GM21390 (cell line): ENCODE measurements at regions not wholly inside any gene's neighbourhood (a gene's known extent, or its start where the extent isn't known, plus 50 kb on each side); places are given as distances from the start of the nearest gene placed in this dataset.

ENCODE experiments used
- ATAC-seq: cut with Tn5 transposase; IDR thresholded peaks from one replicate; pipeline ENCODE4 v1.9.1; 2021; ENCODE audit not compliant: unreplicated experiment

DNA sequence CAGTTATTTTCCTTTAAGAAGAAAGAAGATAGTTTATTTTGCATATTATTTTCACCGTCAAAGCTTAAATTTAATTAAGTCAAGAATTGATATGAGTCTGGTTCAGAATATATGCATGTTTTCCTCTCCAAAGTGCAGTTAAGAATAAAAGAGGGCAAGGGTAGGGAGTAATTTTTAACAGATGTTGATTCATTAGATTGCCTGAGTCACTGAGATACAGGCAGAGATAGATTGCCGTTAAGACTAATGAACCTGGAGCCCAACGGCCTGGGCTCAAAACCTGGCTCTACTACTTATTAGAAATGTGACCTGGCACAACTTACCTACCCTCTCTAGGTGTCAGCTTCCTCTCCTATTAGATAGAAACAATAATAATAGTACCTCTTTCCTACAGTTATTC lies 1037.4 kb upstream of the PABPC4L start:
- ATAC-seq, result no peak

DNA sequence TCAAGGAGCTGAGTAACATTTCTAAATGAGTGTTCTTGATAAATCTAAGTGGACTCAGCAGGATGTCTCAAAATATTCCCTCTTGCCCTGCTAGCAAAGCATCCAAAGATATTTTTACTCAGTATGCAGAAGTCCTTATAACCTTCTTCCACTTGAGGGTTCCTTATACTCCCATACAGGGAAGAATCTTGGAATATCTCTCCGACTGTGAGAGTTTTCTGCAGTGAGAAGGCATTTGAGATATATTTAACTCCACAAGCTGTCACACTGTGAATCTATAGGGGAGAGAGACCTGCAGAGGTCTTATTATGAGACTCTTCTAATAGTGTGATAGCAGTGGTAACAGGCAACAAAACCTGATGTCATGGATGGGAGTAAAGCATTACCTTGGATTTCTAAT lies 1034.5 kb upstream of the PABPC4L start:
- no peak for ATAC-seq

DNA sequence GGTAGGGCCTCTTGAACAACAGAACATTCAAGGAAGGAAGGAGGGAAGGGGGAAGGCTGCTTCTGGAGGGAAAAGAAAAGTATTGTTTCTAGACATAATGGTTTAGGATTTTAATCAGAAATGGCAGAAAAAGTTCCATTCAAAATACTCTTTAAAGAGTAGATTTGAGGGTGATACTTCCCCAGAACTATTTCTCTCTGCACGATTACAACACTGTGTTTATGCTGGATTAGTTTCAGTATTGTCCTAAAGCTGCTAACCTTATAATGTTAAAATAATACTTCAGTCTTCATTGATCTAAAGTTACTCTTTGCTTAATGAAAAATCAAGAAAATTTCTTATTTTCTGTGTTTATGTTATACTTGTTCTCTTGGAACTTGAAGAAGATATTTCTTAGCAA lies 1026.3 kb upstream of the PABPC4L start:
- ATAC-seq, result no peak

- no peak for ATAC-seq
These were observed 1024.0 kb upstream of the PABPC4L start for GRCh38 chr4:135225551-135225950.

DNA sequence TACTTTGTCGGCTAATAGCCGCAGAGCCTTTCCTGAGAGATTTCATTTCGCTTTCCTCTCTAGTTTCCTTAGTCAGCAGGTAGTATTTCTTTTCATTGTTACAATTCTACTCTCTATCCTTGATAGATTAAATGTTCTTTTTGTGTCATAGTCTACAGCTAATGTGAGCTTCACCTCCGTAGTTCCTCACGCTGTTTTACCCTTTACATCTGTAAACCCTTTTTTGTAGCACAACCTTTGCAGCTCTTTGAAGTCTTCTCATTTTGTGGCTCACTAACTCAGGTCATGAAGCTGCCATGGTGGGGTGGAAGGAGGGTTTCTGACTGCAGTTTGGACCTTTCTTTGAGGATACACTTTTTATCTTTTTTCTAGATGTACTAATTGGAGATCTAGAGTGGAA lies 1008.8 kb upstream of the PABPC4L start:
- no peak for ATAC-seq

GRCh38 chr4:135207531-135207930 lies 1005.9 kb upstream of the PABPC4L start:
- ATAC-seq, result no peak

DNA sequence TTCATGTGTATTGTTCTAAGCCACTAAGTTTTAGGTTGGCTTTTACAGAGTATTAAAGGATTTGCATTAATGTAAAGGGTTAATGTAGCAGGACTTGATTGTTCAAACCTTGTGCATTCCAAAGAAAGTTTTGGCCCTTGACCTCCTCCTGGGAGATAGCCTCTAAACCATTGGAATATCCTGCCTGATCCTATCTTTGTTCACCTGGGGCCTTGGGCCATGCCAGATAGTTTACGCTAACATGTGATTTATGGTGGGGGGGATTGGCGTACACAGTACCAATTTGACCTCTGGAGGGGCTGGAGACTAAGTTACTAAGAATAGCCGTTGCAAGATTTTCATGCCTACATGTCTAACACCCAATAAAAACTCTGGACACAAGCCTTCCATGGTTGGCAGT lies 1002.7 kb upstream of the PABPC4L start:
- no peak for ATAC-seq

GRCh38 chr4:135201081-135201480 lies 999.5 kb upstream of the PABPC4L start:
- ATAC-seq, result no peak

GRCh38 chr4:135197641-135198040 lies 996.1 kb upstream of the PABPC4L start:
- ATAC-seq, result no peak

GRCh38 chr4:135194477-135194876 lies 992.9 kb upstream of the PABPC4L start:
- ATAC-seq, result no peak

DNA sequence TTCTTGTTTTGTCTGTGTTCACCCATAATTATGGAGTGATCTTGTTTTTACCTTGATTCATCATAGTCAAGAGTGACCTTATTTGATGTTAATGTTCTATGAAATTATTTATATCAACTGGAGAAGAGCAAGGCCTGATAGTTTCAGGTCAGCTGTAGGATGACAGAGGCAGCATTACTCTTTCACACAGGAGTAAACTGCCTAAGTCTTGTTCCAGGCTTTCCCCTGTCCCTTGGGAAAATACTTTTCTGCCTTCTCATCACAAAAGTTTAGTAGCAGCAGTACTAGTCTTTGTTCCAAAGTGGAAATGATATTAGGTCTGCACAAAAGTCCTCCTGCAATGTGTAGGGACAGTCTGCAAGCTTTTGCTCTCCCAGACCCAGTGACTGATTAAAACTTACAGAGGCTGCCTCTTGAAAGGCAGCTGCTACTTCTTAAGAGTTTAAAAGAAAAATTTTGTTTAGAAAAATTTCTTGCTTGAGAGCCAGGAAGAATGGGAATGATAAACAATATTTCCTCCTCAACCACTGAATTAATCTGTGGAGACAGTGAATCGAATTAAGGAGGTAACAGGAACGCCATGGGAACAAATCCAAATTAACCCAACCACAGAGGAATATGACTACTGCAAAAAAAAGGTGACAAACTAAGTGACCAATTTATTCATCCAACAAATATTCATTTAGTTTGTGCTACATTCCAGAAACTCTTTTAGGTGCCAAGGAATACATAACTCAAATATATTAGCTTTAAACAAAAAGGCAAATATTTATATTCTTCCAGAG lies 991.4 kb upstream of the PABPC4L start:
- no peak for ATAC-seq

- ATAC-seq, result no peak
These were observed 990.0 kb upstream of the PABPC4L start for GRCh38 chr4:135191596-135191995.

DNA sequence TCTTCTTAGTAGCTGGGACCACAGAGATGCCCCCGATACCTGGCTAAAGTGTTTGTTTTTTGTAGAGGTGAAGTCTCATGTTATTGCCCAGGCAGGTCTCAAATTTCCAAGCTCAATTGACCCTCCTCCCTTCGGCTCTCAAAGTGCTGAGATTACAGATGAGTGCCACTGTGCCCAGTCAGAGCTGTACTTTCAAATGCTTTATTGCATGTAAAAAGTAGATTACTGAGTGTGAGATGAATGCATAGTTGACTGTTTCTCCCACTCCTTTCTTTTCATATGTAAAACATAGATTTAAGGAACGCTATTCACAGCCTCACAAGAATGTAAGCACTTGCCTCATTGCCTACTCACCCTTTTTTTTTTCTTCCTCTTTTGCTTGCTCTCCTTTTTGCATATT lies 984.4 kb upstream of the PABPC4L start:
- no peak for ATAC-seq

DNA sequence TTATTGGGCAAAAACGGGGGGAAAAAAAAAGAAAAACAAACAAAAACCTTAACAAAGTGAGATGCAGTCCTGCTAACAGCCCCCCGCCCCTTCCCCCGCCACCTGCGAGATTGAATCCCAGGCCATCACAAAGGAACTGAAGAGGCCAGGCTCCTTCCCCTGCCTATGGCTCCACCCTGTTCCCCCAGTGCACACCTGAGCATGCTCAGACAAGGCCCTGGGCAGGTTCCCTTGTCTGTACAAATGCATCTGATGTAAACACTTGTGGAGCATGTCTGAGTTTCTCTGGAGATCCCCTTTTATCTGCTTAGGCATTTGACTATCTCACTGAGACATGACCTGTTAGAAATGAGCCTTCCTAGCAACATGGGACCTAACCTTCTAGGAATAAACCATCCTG lies 983.7 kb upstream of the PABPC4L start:
- ATAC-seq, result no peak

DNA sequence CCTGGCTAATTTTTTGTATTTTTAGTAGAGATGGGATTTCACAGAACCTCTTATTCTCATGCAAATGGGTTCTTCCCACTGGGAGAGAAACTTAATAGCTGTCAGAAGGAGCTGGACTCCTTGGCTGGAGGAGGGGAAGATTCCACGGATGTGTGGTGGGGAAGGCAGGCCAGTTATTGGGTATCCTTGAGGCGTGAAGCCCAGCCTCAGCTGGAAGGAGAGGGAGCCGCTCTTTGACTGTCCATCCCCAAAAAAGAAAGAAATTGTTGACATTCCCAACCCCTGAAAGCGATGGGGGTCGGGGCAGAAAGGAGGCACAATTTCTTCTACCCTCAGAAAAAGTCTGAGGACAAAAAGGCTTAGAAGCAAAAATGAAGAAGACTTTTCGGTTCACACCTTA lies 983.1 kb upstream of the PABPC4L start:
- ATAC-seq, result no peak

GRCh38 chr4:135177321-135177720 lies 975.7 kb upstream of the PABPC4L start:
- no peak for ATAC-seq

GRCh38 chr4:135166661-135167060 lies 965.1 kb upstream of the PABPC4L start:
- ATAC-seq, result no peak

DNA sequence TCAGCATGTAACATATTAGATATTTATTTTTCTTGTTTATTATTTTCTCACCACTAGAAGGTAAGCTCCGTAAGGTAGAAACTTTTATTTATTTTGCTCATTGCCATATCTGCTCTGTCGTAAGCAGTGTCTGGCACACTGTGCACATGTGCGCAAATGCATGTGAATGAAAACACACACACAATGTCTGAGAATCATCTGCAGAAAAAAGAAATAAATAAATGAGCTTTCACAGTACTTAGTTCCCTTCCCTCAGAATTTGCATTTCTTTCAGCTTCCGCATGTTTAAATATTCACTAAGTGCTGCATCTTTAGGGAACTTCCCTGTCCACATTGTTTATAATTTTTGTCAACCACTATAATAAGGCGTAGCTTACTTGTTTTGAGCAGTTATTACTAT lies 963.0 kb upstream of the PABPC4L start:
- ATAC-seq, result no peak

- ATAC-seq, result no peak
These were observed 942.9 kb upstream of the PABPC4L start for GRCh38 chr4:135144498-135144897.

DNA sequence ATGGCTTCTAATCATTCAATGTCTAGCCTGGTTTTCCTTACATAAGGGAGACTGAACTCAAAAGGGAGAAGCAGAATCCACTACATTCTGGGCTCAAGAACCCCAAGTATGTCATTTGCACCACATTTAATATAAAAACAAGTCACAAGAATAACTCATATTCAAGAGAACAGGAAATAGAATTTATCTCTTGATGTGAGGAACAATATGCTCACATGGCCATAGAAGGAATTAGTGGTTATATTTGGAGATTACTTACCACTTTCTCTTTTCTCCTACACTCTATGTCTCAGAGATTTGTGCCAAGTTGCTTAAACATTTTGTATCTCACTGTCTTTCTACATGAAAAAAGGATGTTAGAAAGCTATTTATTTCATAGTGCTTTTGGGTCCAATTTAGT lies 922.6 kb upstream of the PABPC4L start:
- no peak for ATAC-seq

- no peak for ATAC-seq
These were observed 922.0 kb upstream of the PABPC4L start for GRCh38 chr4:135123632-135124031.

- ATAC-seq, result no peak
These were observed 920.9 kb upstream of the PABPC4L start for GRCh38 chr4:135122457-135122856.

GRCh38 chr4:135120195-135120594 lies 918.6 kb upstream of the PABPC4L start:
- ATAC-seq, result no peak
